ENCODE measurements at regions not wholly inside any gene's neighbourhood (a gene's known extent, or its start where the extent isn't known, plus 50 kb on each side); places are given as distances from the start of the nearest gene placed in this dataset.

- H3K4me1 ChIP-seq (ENCODE audit: low read length): no peaks in the 10 kb centered on the region
- H2AFZ ChIP-seq (ENCODE audit: low read length): no peak overlapping the region
- H3K4me2 ChIP-seq (ENCODE audit: low read depth, low read length): no peak overlapping the region
- TF ChIP-seq EZH2 (optimal IDR thresholded peaks at IDR 0.05; ENCODE audit: low read depth, low read length) (no peak), CTCF (IDR thresholded peaks at IDR 0.05; ENCODE audit: low read length) (no peak), EZH2phosphoT487 (IDR thresholded peaks at IDR 0.05; ENCODE audit: low read length) (no peak)
- no peak overlapping the region for H3K9ac ChIP-seq (ENCODE audit: low read length)
- no peaks in the 10 kb centered on the region for H3F3A ChIP-seq (ENCODE audit: insufficient read depth, low read length)
- no peak overlapping the region for H3K27ac ChIP-seq (ENCODE audit: low read length)
- H3K27me3 ChIP-seq (replicated peaks; ENCODE audit: insufficient read depth, low read length): no peaks in the 10 kb centered on the region
- H3K36me3 ChIP-seq (replicated peaks; ENCODE audit: insufficient read depth, low read length): no peaks in the 10 kb centered on the region
- no peak for DNase-seq
- H4K20me1 ChIP-seq (ENCODE audit: insufficient read depth, low read length): no peaks in the 10 kb centered on the region
- H3K9me2 ChIP-seq (replicated peaks; ENCODE audit: insufficient read depth, low read length): no peaks in the 10 kb centered on the region
- H3K9me3 ChIP-seq (replicated peaks; ENCODE audit: insufficient read depth, low read length): no peaks in the 10 kb centered on the region
- H3K4me3 ChIP-seq (ENCODE audit: low read length): no peak overlapping the region
- H3K79me2 ChIP-seq (ENCODE audit: low read length): no peaks in the 10 kb centered on the region
These were observed 1666.8 kb downstream of the SUCLG1 start for GRCh38 chr2:82792316-82792715.

GRCh38 chr2:82790206-82791021 lies 1668.7 kb downstream of the SUCLG1 start:
- no peaks in the 10 kb centered on the region for H3F3A ChIP-seq (ENCODE audit: insufficient read depth, low read length)
- H4K20me1 ChIP-seq (ENCODE audit: insufficient read depth, low read length): no peaks in the 10 kb centered on the region
- no peaks in the 10 kb centered on the region for H3K27me3 ChIP-seq (replicated peaks; ENCODE audit: insufficient read depth, low read length)
- no peak for DNase-seq
- no peak overlapping the region for H3K4me2 ChIP-seq (ENCODE audit: low read depth, low read length)
- H3K27ac ChIP-seq (ENCODE audit: low read length): no peak overlapping the region
- no peaks in the 10 kb centered on the region for H3K79me2 ChIP-seq (ENCODE audit: low read length)
- no peak overlapping the region for H3K4me3 ChIP-seq (ENCODE audit: low read length)
- no peak overlapping the region for H3K9ac ChIP-seq (ENCODE audit: low read length)
- H3K36me3 ChIP-seq (replicated peaks; ENCODE audit: insufficient read depth, low read length): no peaks in the 10 kb centered on the region
- no peak for TF ChIP-seq CTCF (IDR thresholded peaks at IDR 0.05; ENCODE audit: low read length)
- no peak for TF ChIP-seq EZH2 (optimal IDR thresholded peaks at IDR 0.05; ENCODE audit: low read depth, low read length)
- TF ChIP-seq EZH2phosphoT487 (IDR thresholded peaks at IDR 0.05; ENCODE audit: low read length): no peak
- H2AFZ ChIP-seq (ENCODE audit: low read length): no peak overlapping the region
- no peaks in the 10 kb centered on the region for H3K9me2 ChIP-seq (replicated peaks; ENCODE audit: insufficient read depth, low read length)
- H3K9me3 ChIP-seq (replicated peaks; ENCODE audit: insufficient read depth, low read length): no peaks in the 10 kb centered on the region
- no peaks in the 10 kb centered on the region for H3K4me1 ChIP-seq (ENCODE audit: low read length)

GRCh38 chr2:82789851-82790205 lies 1669.3 kb downstream of the SUCLG1 start:
- no peaks in the 10 kb centered on the region for H4K20me1 ChIP-seq (ENCODE audit: insufficient read depth, low read length)
- no peak overlapping the region for H3K4me3 ChIP-seq (ENCODE audit: low read length)
- H3K9me3 ChIP-seq (replicated peaks; ENCODE audit: insufficient read depth, low read length): no peaks in the 10 kb centered on the region
- H3K36me3 ChIP-seq (replicated peaks; ENCODE audit: insufficient read depth, low read length): no peaks in the 10 kb centered on the region
- no peaks in the 10 kb centered on the region for H3K79me2 ChIP-seq (ENCODE audit: low read length)
- H3K27ac ChIP-seq (ENCODE audit: low read length): no peak overlapping the region
- H3K9me2 ChIP-seq (replicated peaks; ENCODE audit: insufficient read depth, low read length): no peaks in the 10 kb centered on the region
- H3K27me3 ChIP-seq (replicated peaks; ENCODE audit: insufficient read depth, low read length): no peaks in the 10 kb centered on the region
- no peak overlapping the region for H3K9ac ChIP-seq (ENCODE audit: low read length)
- H3F3A ChIP-seq (ENCODE audit: insufficient read depth, low read length): no peaks in the 10 kb centered on the region
- TF ChIP-seq EZH2 (optimal IDR thresholded peaks at IDR 0.05; ENCODE audit: low read depth, low read length): no peak
- TF ChIP-seq CTCF (IDR thresholded peaks at IDR 0.05; ENCODE audit: low read length): no peak
- TF ChIP-seq EZH2phosphoT487 (IDR thresholded peaks at IDR 0.05; ENCODE audit: low read length): no peak
- no peak overlapping the region for H2AFZ ChIP-seq (ENCODE audit: low read length)
- no peak overlapping the region for H3K4me2 ChIP-seq (ENCODE audit: low read depth, low read length)
- no peaks in the 10 kb centered on the region for H3K4me1 ChIP-seq (ENCODE audit: low read length)
- no peak for DNase-seq
